Endothelial cell of umbilical vein (primary cell): ENCODE measurements at regions not wholly inside any gene's neighbourhood (a gene's known extent, or its start where the extent isn't known, plus 50 kb on each side); places are given as distances from the start of the nearest gene placed in this dataset.

ENCODE experiments used
- BruUV-seq: library from RNA; stranded (reverse); fragments of 400-500 nt; replicated peaks from 2 replicates; lab custom pipeline; 2021; lab: Mats Ljungman, UMichigan
- CTCF ChIA-PET: fragments of 300-600, 350-600 bp; sonication (Branson Sonifier 250); formaldehyde crosslinking; loops from one replicate; lab custom pipeline; 2021; ENCODE audit warnings: antibody characterized with exemption, inconsistent platforms; lab: Charles Lee
- POLR2A ChIA-PET: fragments of 300-600, 350-600 bp; sonication (Branson Sonifier 250); formaldehyde crosslinking; loops from one replicate; lab custom pipeline; 2021; ENCODE audit warnings: antibody characterized with exemption, inconsistent platforms; lab: Charles Lee
- DNase-seq: peaks from one replicate; pipeline ENCODE4 v3.0.0-alpha.2; 2011; ENCODE audit warnings: low read depth, low spot score
- FAIRE-seq: peaks from 2 replicates; lab custom pipeline; 2011; peaks lifted over from hg19 to GRCh38; lab: Jason Lieb, UNC
- H2AFZ ChIP-seq: 2 replicates; pipeline ENCODE4 v1.6.0; 2012; ENCODE audit warnings: low read depth, low read length, control low read depth, inconsistent platforms
- H3K27ac ChIP-seq: 2 replicates; pipeline ENCODE4 v1.5.1; 2011; ENCODE audit warnings: low read depth, mild to moderate bottlenecking, control low read depth, low read length, moderate library complexity; ENCODE audit not compliant: insufficient read depth
- H3K27me3 ChIP-seq, 2 experiments: 2 replicates each; pipeline versions ENCODE4 v1.6.0 to v1.6.1; 2011; ENCODE audit warnings: low read length in 2 of 2, mixed read lengths in 1 of 2; ENCODE audit not compliant: control insufficient read depth in 2 of 2, insufficient read depth in 2 of 2
- H3K36me3 ChIP-seq, 2 experiments: 2 replicates in 1 of 2; 3 replicates in 1 of 2; pipeline ENCODE4 v1.5.1; 2011; ENCODE audit warnings: low read length in 2 of 2, mild to moderate bottlenecking in 1 of 2, moderate library complexity in 1 of 2; ENCODE audit not compliant: control insufficient read depth in 2 of 2, insufficient read depth in 2 of 2; ENCODE audit errors: extremely low read depth in 1 of 2
- H3K4me1 ChIP-seq: 3 replicates; pipeline ENCODE4 v1.5.1; 2011; ENCODE audit warnings: mild to moderate bottlenecking, low read length; ENCODE audit not compliant: control insufficient read depth, insufficient read depth; ENCODE audit errors: extremely low read depth
- H3K4me2 ChIP-seq: 2 replicates; pipeline ENCODE4 v1.6.1; 2011; ENCODE audit warnings: low read length, control low read depth, mixed read lengths; ENCODE audit not compliant: insufficient read depth
- H3K4me3 ChIP-seq, 3 experiments: fragments of 200-600 bp in 1 of 3; sonication (generic), shearing (Covaris generic) in 1 of 3; replicated peaks in 1 of 3; 2 replicates each; pipeline ENCODE4 v1.5.1; 2011 to 2016; ENCODE audit warnings: control low read depth in 3 of 3, low read length in 3 of 3, mild to moderate bottlenecking in 2 of 3, inconsistent platforms in 1 of 3, low read depth in 1 of 3, moderate library complexity in 1 of 3; ENCODE audit not compliant: insufficient read depth in 1 of 3
- H3K79me2 ChIP-seq: 2 replicates; pipeline ENCODE4 v1.6.0; 2012; ENCODE audit warnings: low read length, inconsistent platforms; ENCODE audit not compliant: control insufficient read depth, insufficient read depth
- H3K9ac ChIP-seq: replicated peaks from 2 replicates; pipeline ENCODE3; 2011; ENCODE audit warnings: low read length, control low read depth; ENCODE audit not compliant: insufficient read depth; ENCODE audit errors: extremely low read depth
- H3K9me1 ChIP-seq: replicated peaks from 3 replicates; pipeline ENCODE4 v1.6.0; 2011; ENCODE audit warnings: mild to moderate bottlenecking, low read length; ENCODE audit not compliant: control insufficient read depth, insufficient read depth; ENCODE audit errors: extremely low read depth
- H3K9me3 ChIP-seq: replicated peaks from 2 replicates; pipeline ENCODE4 v1.5.1; 2012; ENCODE audit warnings: low read length, inconsistent platforms; ENCODE audit not compliant: control insufficient read depth, insufficient read depth
- H4K20me1 ChIP-seq: replicated peaks from 2 replicates; pipeline ENCODE3; 2011; ENCODE audit warnings: mild to moderate bottlenecking, low read length; ENCODE audit not compliant: control insufficient read depth, insufficient read depth; ENCODE audit errors: extremely low read depth
- EZH2 ChIP-seq: IDR thresholded peaks from 2 replicates; pipeline ENCODE4 v1.6.1; 2012; ENCODE audit warnings: borderline replicate concordance, low read depth, mild to moderate bottlenecking, moderate library complexity, low read length, inconsistent platforms; ENCODE audit not compliant: severe bottlenecking
- FOS ChIP-seq: IDR thresholded peaks from 2 replicates; pipeline ENCODE4 v1.6.1; 2011; ENCODE audit warnings: mild to moderate bottlenecking, low read length, moderate library complexity, borderline replicate concordance; ENCODE audit not compliant: insufficient read depth
- GATA2 ChIP-seq: IDR thresholded peaks from 2 replicates; pipeline ENCODE4 v1.7.0; 2011; ENCODE audit warnings: low read depth, mild to moderate bottlenecking, moderate library complexity, mixed read lengths, low read length; ENCODE audit not compliant: insufficient read length, insufficient read depth
- JUN ChIP-seq: IDR thresholded peaks from 2 replicates; pipeline ENCODE4 v1.6.1; 2011; ENCODE audit warnings: borderline replicate concordance, low read depth; ENCODE audit not compliant: insufficient read length, insufficient read depth
- MYC ChIP-seq: IDR thresholded peaks from one replicate; pipeline ENCODE4 v1.6.1; 2011; ENCODE audit warnings: mild to moderate bottlenecking, low read depth, low read length
- POLR2A ChIP-seq: IDR thresholded peaks from 2 replicates; pipeline ENCODE4 v1.6.1; 2012; ENCODE audit warnings: low read depth, mild to moderate bottlenecking, control low read depth, low read length
- POLR2AphosphoS5 ChIP-seq: IDR thresholded peaks from 2 replicates; pipeline ENCODE4 v1.6.1; 2012; ENCODE audit warnings: low read depth, mild to moderate bottlenecking, control low read depth, low read length, moderate library complexity; ENCODE audit not compliant: insufficient read depth
- dilution Hi-C: fragments of 300-500 bp; cut with MboI; formaldehyde crosslinking; loops from one replicate; pipeline ENCODE4 v1.15.0; 2019; ENCODE audit warnings: low sequenced_read_pairs; ENCODE audit not compliant: extremely low pct_ligation_motif_present
- intact Hi-C: fragments of 100-400 bp; cut with micrococcal nuclease; formaldehyde crosslinking; loops from one replicate; pipeline ENCODE4 v1.10.0; 2022
- TF ChIP-seq, protein P1 (sequence below): IDR thresholded peaks from 2 replicates; pipeline ENCODE4 v1.6.1; 2011; ENCODE audit not compliant: insufficient read depth, insufficient read length
- TF ChIP-seq, protein P2 (sequence below), 2 donors: IDR thresholded peaks; 1 replicate in 1 of 2; 2 replicates in 1 of 2; pipeline ENCODE4 v1.5.1; 2011; ENCODE audit warnings: low read length in 2 of 2, mild to moderate bottlenecking in 2 of 2, moderate library complexity in 2 of 2, control low read depth in 1 of 2, inconsistent platforms in 1 of 2, low read depth in 1 of 2; ENCODE audit not compliant: insufficient read depth in 1 of 2; ENCODE audit errors: extremely low read depth in 1 of 2

DNA sequence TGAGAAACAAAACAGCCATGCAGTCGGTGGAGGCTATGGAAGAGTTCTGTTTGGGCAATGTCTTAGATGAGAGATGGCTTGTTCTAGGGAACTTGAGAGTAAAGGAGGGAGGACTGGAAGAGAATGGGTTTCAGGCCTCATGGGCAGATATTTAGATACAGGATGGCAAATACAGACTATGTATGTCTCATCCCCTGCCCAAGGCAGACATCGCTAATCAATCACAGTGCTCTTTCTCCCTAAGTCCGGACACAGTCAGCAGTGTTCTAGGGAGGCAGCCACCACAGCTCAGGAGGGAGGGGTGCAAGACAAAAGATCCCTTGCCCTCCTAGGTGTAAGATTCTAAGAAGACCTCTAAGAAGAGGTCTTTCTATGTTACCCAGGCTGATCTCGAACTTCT, 159.3 kb upstream of the TLE3 start:
- no peak for FAIRE-seq
- H3K9ac ChIP-seq: no peak overlapping the region
- ChIA-PET POLR2A (no interaction called here), CTCF (interaction anchor here (1.0 kb wide), 1 partner anchor 13 kb away, joined by 3 read pairs; no protein-coding TSS in a partner anchor)
- H3K27me3 ChIP-seq: no peaks in the 10 kb centered on the region
- no TSS peak for BruUV-seq
- H3K9me1 ChIP-seq: no peaks in the 10 kb centered on the region
- H3K36me3 ChIP-seq: no peaks in the 10 kb centered on the region
- H3K4me3 ChIP-seq: no peak overlapping the region
- dilution Hi-C loops: no loop called here
- no peak for DNase-seq
- H4K20me1 ChIP-seq: no peaks in the 10 kb centered on the region
- intact Hi-C loops: loop anchor here (5.0 kb wide), 1 partner anchor 230 kb away; no protein-coding TSS in a partner anchor
- no peaks in the 10 kb centered on the region for H3K79me2 ChIP-seq
- H3K27ac ChIP-seq: no peak overlapping the region
- no peak for TF ChIP-seq FOS
- no peak for TF ChIP-seq POLR2AphosphoS5
- TF ChIP-seq POLR2A: no peak
- TF ChIP-seq GATA2: no peak
- no peak for TF ChIP-seq MYC
- no peak for TF ChIP-seq JUN
- TF ChIP-seq, protein P1, sequence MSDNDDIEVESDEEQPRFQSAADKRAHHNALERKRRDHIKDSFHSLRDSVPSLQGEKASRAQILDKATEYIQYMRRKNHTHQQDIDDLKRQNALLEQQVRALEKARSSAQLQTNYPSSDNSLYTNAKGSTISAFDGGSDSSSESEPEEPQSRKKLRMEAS: no peak
- TF ChIP-seq, protein P2, sequence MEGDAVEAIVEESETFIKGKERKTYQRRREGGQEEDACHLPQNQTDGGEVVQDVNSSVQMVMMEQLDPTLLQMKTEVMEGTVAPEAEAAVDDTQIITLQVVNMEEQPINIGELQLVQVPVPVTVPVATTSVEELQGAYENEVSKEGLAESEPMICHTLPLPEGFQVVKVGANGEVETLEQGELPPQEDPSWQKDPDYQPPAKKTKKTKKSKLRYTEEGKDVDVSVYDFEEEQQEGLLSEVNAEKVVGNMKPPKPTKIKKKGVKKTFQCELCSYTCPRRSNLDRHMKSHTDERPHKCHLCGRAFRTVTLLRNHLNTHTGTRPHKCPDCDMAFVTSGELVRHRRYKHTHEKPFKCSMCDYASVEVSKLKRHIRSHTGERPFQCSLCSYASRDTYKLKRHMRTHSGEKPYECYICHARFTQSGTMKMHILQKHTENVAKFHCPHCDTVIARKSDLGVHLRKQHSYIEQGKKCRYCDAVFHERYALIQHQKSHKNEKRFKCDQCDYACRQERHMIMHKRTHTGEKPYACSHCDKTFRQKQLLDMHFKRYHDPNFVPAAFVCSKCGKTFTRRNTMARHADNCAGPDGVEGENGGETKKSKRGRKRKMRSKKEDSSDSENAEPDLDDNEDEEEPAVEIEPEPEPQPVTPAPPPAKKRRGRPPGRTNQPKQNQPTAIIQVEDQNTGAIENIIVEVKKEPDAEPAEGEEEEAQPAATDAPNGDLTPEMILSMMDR (IDR thresholded peaks at IDR 0.05; ENCODE audit: extremely low read depth in 1 of 2, insufficient read depth in 1 of 2, low read depth in 1 of 2, low read length in 2 of 2): no peak
- TF ChIP-seq EZH2: no peak
- H2AFZ ChIP-seq: no peak overlapping the region
- H3K4me1 ChIP-seq: no peaks in the 10 kb centered on the region
- no peak overlapping the region for H3K4me2 ChIP-seq
- no peaks in the 10 kb centered on the region for H3K9me3 ChIP-seq
